K562 (cell line): ENCODE measurements at regions not wholly inside any gene's neighbourhood (a gene's known extent, or its start where the extent isn't known, plus 50 kb on each side); places are given as distances from the start of the nearest gene placed in this dataset.

ENCODE experiments used
- CTCF ChIP-seq, 3 experiments: IDR thresholded peaks in 2 of 3; conservative IDR thresholded peaks in 1 of 3; 2 replicates each; pipeline ENCODE4 v1.5.1; 2011 to 2012; ENCODE audit warnings: low read length in 3 of 3, mild to moderate bottlenecking in 3 of 3, control low read depth in 2 of 3, improper control_type of control experiment in 1 of 3, inconsistent platforms in 1 of 3, low read depth in 1 of 3, mixed read lengths in 1 of 3, moderate library complexity in 1 of 3; ENCODE audit not compliant: insufficient read depth in 2 of 3
- FOXA3 ChIP-seq, 2 experiments: fragments of 450-650 bp in 1 of 2; sonication (generic) in 1 of 2; formaldehyde crosslinking; IDR thresholded peaks in 1 of 2; conservative IDR thresholded peaks in 1 of 2; 2 replicates each; pipeline versions ENCODE4 v1.4.0 to v1.8.0; 2020 to 2022; ENCODE audit warnings: mild to moderate bottlenecking in 2 of 2, missing genetic modification reagents in 1 of 2
- FOXJ2 ChIP-seq: fragments of 200-800 bp; sonication (Bioruptor generic); IDR thresholded peaks from 2 replicates; pipeline ENCODE4 v1.6.1; 2016; ENCODE audit warnings: missing genetic modification characterization, missing compliant biosample characterization
- SMAD3 ChIP-seq: fragments of 450-650 bp; formaldehyde crosslinking; conservative IDR thresholded peaks from 2 replicates; pipeline ENCODE4 v1.4.0; 2020; ENCODE audit warnings: mild to moderate bottlenecking
- SMARCC2 ChIP-seq: fragments of 450-650 bp; IDR thresholded peaks from 2 replicates; pipeline ENCODE4 v1.6.1; 2017; ENCODE audit warnings: antibody characterized with exemption, moderate library complexity, mild to moderate bottlenecking, low read depth
- SMC3 ChIP-seq: conservative IDR thresholded peaks from 2 replicates; pipeline ENCODE4 v1.6.1; 2011; ENCODE audit warnings: low read depth, low read length, improper control_type of control experiment; ENCODE audit not compliant: insufficient read depth
- SP1 ChIP-seq: sonication (generic); formaldehyde crosslinking; IDR thresholded peaks from 2 replicates; pipeline ENCODE4 v1.8.1; 2022; ENCODE audit warnings: mild to moderate bottlenecking, missing genetic modification reagents
- ZNF217 ChIP-seq: sonication (generic); formaldehyde crosslinking; IDR thresholded peaks from 2 replicates; pipeline ENCODE4 v1.8.0; 2022; ENCODE audit warnings: mild to moderate bottlenecking, missing genetic modification reagents

GRCh38 chr4:60948008-60948407 is 252.1 kb upstream of the ADGRL3 start:
- TF ChIP-seq SMAD3 (CRISPR knock-in tag) = no peak
- no peak for TF ChIP-seq ZNF217 (CRISPR knock-in tag)
- no peak for TF ChIP-seq FOXA3 (CRISPR knock-in tag; conservative IDR thresholded peaks at IDR 0.05 in 1 of 2, IDR thresholded peaks at IDR 0.05 in 1 of 2)
- no peak for TF ChIP-seq SMARCC2
- TF ChIP-seq CTCF (IDR thresholded peaks at IDR 0.05 in 2 of 3, conservative IDR thresholded peaks at IDR 0.05 in 1 of 3; ENCODE audit: insufficient read depth in 2 of 3, low read depth in 1 of 3, low read length in 3 of 3) = no peak
- no peak for TF ChIP-seq FOXJ2 (tag)
- no peak for TF ChIP-seq SMC3
- TF ChIP-seq SP1 (CRISPR knock-in tag) = no peak
